GM12878 (cell line): ENCODE measurements at regions not wholly inside any gene's neighbourhood (a gene's known extent, or its start where the extent isn't known, plus 50 kb on each side); places are given as distances from the start of the nearest gene placed in this dataset.

Experiments used
- CTCF ChIP-seq, 3 experiments: IDR thresholded peaks in 2 of 3; conservative IDR thresholded peaks in 1 of 3; 2 replicates each; pipeline ENCODE4 v1.5.1; 2011; ENCODE audit warnings: low read depth in 3 of 3, low read length in 3 of 3, mild to moderate bottlenecking in 3 of 3, control low read depth in 2 of 3, moderate library complexity in 2 of 3, inconsistent platforms in 1 of 3, mixed read lengths in 1 of 3; ENCODE audit not compliant: control insufficient read depth in 2 of 3, insufficient read depth in 1 of 3; ENCODE audit errors: extremely low read depth in 1 of 3
- ELK1 ChIP-seq: IDR thresholded peaks from 2 replicates; pipeline ENCODE4 v1.6.1; 2012; ENCODE audit warnings: low read depth, low read length, improper control_type of control experiment
- EP300 ChIP-seq, 2 experiments: fragments of 150-350 bp in 1 of 2; IDR thresholded peaks; 2 replicates each; pipeline ENCODE4 v1.6.1; 2011 to 2012; ENCODE audit warnings: low read depth in 2 of 2, low read length in 2 of 2, borderline replicate concordance in 1 of 2, improper control_type of control experiment in 1 of 2, inconsistent platforms in 1 of 2; ENCODE audit not compliant: control insufficient read depth in 1 of 2
- NR2F1 ChIP-seq: fragments of 450-650 bp; conservative IDR thresholded peaks from 2 replicates; pipeline ENCODE4 v1.6.1; 2017; ENCODE audit warnings: mild to moderate bottlenecking
- ZNF24 ChIP-seq: fragments of 450-650 bp; IDR thresholded peaks from 2 replicates; pipeline ENCODE4 v1.6.1; 2017; ENCODE audit warnings: antibody characterized with exemption, mild to moderate bottlenecking

- TF ChIP-seq CTCF (IDR thresholded peaks at IDR 0.05 in 2 of 3, conservative IDR thresholded peaks at IDR 0.05 in 1 of 3; ENCODE audit: control insufficient read depth in 2 of 3, extremely low read depth in 1 of 3, insufficient read depth in 1 of 3, low read depth in 3 of 3, low read length in 3 of 3): no peak
- no peak for TF ChIP-seq ELK1
- no peak for TF ChIP-seq ZNF24
- no peak for TF ChIP-seq EP300 (IDR thresholded peaks at IDR 0.05; ENCODE audit: borderline replicate concordance in 1 of 2, control insufficient read depth in 1 of 2, low read depth in 2 of 2, low read length in 2 of 2)
- TF ChIP-seq NR2F1: no peak
Observed at GRCh38 chr2:220469201-220469600, 841.8 kb downstream of the SLC4A3 start.
